Ramos (cell line): ENCODE measurements at regions not wholly inside any gene's neighbourhood (a gene's known extent, or its start where the extent isn't known, plus 50 kb on each side); places are given as distances from the start of the nearest gene placed in this dataset.
"Not testable (repeated sequence)": the region's sequence is repeated elsewhere in the genome, so short reads cannot be mapped to it uniquely, and the experiment has no call there.

Experiments
- in situ Hi-C: fragments of 300-500 bp; cut with MboI; formaldehyde crosslinking; loops from one replicate; pipeline ENCODE4 v1.14.3; 2022; ENCODE audit warnings: low sequenced_read_pairs; ENCODE audit not compliant: unreplicated experiment

DNA sequence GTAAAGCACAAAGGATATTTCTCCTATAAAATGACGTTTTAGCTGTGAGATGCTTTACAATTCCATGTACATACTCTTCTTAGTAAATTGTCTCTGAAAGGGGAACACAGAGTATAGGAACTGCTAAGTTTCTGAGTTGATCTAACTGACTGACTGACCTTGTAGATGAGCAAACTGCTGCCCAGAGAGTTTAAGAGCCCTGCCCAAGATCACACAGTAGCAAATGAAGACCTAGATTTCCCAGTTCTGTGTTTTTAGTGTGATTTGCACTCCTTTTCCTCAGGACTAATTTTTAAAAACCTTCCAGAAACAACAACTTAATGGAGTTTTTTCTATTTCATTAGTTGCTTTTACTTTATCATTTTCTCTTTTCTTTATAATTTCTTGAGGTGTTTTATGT lies 247.7 kb downstream of the PDCD6IP start:
- in situ Hi-C loops, result no loop called here

- in situ Hi-C loops, result no loop called here
Measured at GRCh38 chr3:34053626-34054025, 255.2 kb downstream of the PDCD6IP start.

DNA sequence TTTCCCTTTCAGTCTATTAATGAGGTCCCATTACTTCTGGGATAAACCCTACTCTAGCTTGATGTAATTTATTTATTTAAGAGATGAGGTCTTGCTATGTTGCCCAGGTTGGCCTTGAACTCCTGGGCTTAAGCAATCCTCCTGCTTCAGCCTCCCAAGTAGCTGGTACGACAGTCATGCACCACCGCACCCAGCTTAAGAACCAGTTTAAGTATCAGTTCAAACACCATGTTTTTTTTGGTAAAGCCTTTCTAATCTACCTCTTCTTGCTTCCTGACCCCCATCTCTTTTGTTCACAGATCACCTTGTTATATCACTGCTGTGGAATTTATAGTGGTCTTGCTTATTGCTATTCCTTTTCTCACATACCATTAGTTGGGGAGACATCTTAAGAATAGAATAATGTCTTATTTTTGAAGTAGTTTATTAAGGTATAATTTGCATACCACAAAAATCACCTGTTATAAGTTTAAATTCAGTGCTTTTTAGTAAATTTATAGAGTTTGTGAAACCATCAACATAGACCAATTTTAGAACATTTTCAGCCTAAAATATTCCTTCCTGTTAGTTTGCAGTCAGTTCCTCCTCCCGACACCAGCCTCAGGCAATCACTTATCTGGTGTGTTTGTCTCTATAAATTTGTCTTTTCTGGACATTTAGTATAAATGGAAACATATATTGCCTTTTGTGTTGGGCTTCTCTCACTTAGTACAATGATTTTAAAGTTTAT lies 257.9 kb downstream of the PDCD6IP start:
- in situ Hi-C loops, result no loop called here

DNA sequence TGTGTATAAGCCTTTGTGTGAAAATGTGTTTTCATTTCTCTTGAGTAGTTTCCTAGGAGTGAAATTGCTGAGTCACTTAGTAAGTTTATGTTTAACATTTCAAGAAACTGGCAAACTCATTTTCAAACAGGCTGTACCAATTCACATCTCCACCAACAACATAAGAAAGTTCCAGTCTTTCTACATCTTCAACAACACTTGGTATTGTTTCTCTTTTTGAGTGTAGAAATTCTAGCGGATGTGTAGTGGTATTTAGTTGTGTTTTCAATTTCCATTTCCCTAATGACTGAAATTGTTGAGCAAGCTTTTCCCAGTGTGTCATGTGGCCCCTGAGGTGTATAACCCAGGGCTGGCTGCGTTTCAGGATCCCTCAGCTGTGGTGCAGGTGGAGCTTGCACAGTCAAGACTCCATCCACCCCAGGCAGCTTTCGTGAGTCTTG lies 258.5 kb downstream of the PDCD6IP start:
- in situ Hi-C loops, result no loop called here

DNA sequence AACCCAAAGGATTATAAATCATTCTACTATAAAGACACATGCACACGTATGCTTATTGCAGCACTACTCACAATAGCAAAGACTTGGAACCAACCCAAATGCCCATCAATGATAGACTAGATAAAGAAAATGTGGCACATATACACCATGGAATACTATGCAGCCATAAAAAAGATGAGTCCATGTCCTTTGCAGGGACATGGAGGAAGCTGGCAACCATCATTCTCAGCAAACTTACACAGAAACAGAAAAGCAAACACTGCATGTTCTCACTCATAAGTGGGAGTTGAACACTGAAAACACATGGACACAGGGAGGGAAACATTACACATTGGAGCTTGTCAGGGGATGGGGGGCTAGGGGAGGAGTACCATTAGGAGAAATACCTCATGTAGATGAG lies 262.6 kb downstream of the PDCD6IP start:
- in situ Hi-C loops, result not testable (repeated sequence)

GRCh38 chr3:34065901-34066300 lies 267.5 kb downstream of the PDCD6IP start:
- in situ Hi-C loops, result no loop called here

DNA sequence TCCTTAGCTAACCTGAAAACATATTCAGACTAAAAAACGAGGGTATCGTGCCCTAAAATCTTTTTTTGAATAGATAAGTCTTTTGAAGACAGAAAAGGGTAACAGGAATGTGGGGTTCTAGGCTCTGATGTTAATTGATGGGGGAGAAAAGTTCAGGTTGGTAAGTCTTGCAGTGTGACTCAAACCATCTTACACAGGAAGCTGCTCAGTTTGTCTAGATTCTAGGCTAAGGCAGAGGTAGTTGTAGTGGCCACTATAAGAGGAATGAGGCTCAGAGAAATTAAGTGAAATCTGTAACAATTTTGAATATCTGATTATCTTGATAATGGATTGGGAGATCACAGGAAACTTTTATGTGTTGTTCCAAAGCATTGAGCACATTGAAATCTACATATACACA lies 267.9 kb downstream of the PDCD6IP start:
- in situ Hi-C loops, result no loop called here

DNA sequence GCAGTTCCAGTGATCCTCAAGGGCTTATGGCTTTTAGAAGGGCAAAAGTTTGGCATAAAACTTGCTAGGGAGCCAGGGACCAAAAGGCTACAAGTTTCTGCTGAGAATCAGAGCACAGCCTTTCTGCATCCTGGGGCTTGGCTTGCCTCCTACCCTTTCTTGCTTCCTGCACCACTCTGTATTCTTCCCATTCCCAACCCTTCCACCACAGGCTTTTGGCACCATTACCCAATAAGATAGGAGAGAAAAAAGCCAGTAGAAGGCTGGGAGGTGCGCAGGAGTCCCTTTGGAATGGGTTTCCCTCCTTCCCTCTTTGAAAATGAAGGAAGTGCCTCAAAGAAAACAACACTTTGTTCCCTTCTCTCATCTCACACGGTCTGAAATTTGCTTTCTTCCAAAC lies 268.6 kb downstream of the PDCD6IP start:
- in situ Hi-C loops, result no loop called here

GRCh38 chr3:34067536-34068051 lies 269.2 kb downstream of the PDCD6IP start:
- in situ Hi-C loops, result no loop called here

DNA sequence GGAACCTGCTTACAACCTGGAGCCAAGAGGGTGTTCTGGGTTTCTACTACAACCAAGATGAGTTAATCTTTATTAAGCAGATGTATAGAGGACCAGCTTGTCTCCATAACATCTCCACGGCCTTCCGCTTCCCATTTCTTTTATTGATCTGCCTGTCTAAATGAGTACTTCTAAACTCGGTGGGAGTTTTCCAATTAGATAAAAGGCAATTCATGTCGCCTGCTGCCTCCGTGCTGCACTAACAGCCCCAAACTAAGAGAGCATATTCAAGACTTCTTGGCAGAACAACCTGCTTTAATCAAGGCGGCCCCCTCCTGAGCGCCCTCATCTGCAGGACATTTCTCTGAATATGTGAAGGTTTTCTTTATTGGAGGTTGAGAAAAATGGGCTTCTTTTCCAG lies 270.1 kb downstream of the PDCD6IP start:
- in situ Hi-C loops, result no loop called here

DNA sequence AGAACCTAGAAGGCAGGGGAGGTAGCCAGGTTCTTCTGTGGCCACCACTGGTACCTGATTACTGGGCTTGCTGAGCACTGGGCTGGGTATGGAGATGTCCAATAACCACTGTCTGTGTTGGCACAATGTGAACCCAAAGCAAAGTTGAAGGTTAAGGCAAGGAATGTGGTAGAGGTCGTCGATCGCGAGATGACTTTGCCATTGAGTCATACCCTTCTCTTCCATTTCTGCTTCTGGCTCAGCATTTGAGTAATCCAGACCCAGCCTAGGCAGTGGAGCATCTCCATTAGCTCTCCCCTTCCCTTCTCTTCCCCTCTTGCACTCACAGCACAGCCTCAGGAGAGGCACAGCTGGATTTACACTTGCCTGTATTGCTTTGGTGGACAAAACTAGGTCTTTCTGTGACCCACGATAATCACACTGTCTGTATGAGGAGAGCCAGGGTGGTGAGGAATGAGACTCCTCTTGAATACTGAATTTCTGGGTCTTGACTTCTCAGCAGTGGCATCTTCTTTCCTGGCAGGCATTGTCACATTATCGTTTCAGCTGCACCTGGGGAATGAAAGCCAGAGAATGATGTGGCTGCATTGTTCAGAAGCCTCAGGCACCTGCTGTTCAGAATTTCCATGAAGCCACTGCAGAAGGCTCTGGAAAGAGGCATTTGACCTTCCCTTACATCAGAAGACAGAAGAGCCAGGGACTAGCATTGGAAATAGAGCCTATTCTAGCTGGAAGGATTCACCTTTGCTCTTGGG lies 272.6 kb downstream of the PDCD6IP start:
- in situ Hi-C loops, result no loop called here

DNA sequence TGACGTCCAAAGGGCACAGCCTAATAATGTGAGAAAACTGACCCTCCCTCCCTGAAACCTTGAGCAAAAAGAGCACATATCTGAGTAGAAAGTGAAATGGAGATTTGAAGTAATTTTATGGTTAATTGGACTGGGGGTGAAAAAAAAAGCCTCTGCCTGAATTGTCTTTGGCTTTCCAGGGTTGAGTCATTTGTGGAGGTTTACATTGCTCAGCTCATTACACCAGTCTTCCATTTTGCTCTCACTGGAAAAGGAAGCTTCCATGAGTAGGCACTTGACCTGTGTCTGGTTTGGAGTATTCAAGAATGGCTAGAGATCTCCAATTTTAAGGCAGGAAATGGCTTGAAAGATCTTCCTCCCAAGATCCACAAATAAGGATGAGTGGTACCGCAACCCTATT lies 273.9 kb downstream of the PDCD6IP start:
- in situ Hi-C loops, result no loop called here

DNA sequence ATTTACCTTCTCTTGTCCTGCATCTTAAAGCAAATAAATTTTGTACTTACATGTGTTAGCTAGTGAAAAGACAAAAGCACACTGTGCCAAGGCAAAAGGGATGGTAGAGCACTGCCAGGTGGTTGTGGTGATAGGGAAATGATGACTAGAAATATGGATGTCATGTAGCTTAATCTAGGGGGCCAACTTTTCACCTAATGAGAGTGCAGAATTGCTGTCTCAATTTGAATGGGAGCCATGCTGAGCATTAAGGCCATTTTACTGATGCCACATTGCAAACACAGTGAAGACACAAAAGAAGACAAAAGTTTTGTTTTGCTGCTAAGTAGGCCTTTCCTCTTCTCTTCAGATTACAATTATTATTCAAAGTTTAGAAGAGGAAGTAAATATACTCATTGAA lies 274.7 kb downstream of the PDCD6IP start:
- in situ Hi-C loops, result no loop called here

GRCh38 chr3:34073961-34074360 lies 275.5 kb downstream of the PDCD6IP start:
- in situ Hi-C loops, result no loop called here

DNA sequence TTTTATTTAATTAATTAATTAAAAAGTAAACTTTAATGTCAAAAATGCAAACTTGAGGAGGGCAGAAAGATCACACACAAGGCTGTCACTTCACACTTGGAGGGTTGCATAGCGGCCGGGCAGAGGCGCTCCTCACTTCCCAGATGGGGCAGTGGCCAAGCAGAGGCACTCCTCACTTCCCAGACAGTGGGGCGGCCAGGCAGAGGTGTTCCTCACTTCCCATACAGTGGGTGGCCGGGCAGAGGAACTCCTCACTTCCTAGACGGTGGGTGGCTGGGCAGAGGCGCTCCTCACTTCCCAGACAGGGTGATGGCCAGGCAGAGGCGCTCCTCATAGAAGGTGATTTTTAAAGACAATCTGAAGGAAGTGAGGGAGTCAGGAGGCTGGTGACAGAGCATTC lies 277.5 kb downstream of the PDCD6IP start:
- in situ Hi-C loops, result no loop called here

DNA sequence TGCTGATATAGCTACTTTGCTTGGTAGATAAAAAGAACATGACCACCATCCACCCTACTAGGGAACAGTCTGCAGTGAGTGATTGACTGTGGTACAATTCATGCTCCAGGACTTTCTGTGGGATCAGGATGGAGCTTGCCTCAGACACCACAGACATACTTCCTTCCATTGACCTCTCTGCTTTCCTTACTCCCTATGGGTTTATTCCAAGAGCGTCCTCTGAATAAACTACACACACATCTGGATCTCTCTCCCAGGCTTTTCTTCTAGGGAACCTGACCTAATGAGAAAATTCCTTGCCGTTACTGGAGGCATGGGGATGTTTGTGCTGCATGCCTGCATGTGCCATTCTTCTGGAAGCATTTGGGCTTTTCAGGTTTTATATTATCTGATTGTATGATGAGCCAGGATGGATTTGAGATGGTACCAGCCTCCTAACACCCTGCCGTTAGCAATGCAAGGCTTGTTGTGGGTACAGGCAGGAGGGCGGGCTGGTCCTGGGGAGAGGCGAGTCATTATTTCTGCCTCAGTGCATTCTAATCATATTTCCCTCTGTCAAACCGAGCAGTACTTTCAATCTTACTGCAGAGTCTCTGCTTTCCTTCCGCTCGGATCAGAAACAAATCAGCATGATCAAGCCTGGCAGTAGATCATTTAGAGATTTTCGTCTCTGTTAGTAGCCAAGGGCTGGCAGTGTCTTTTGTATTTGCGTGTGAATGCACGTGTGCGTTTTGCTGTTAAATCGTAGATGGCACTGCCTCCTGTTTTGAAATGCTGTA lies 279.2 kb downstream of the PDCD6IP start:
- in situ Hi-C loops, result no loop called here

- in situ Hi-C loops, result no loop called here
Measured at GRCh38 chr3:34078418-34078817, 280.0 kb downstream of the PDCD6IP start.

- in situ Hi-C loops, result not testable (repeated sequence)
Measured at GRCh38 chr3:34079849-34080248, 281.4 kb downstream of the PDCD6IP start.

DNA sequence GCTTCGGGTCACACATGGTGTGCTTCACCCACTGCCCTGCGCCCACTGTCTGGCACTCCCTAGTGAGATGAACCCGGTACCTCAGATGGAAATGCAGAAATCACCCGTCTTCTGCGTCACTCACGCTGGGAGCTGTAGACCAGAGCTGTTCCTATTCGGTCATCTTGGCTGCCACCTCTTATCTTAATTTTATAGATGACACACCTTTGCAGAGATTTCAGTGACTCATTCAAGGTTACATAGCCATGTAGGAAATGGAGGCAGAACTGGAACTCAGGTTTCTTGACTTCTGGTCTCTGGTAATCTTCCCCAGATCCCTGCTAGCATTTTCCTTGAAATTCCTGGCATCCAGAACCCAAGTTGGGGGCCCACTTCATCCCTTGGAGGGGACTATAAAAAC lies 291.9 kb downstream of the PDCD6IP start:
- in situ Hi-C loops, result not testable (repeated sequence)

GRCh38 chr3:34090876-34091275 lies 292.4 kb downstream of the PDCD6IP start:
- in situ Hi-C loops, result no loop called here

DNA sequence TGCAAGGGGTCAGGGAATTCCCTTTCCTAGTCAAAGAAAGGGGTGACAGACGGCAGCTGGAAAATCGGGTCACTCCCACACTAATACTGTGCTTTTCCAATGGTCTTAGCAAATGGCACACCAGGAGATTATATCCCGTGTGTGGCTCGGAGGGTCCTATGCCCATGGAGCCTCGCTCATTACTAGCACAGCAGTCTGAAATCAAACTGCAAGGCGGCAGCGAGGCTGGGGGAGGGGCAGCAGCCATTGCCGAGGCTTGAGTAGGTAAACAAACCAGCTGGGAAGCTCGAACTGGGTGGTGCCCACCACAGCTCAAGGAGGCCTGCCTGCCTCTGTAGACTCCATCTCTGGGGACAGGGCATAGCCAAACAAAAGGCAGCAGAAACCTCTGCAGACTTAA lies 295.9 kb downstream of the PDCD6IP start:
- in situ Hi-C loops, result not testable (repeated sequence)
